GM12874 (cell line): ENCODE measurements at regions not wholly inside any gene's neighbourhood (a gene's known extent, or its start where the extent isn't known, plus 50 kb on each side); places are given as distances from the start of the nearest gene placed in this dataset.

Experiments
- CTCF ChIP-seq: IDR thresholded peaks from 2 replicates; pipeline ENCODE4 v1.5.1; 2011; ENCODE audit warnings: low read depth, mild to moderate bottlenecking, control low read depth, low read length, moderate library complexity; ENCODE audit not compliant: insufficient read depth

- no peak for TF ChIP-seq CTCF
Observed at GRCh38 chr13:111505175-111505777, 184.8 kb downstream of the TEX29 start.

- TF ChIP-seq CTCF = no peak
Observed at GRCh38 chr13:111506125-111506524, 185.7 kb downstream of the TEX29 start.

GRCh38 chr13:111506621-111507020 lies 186.2 kb downstream of the TEX29 start:
- no peak for TF ChIP-seq CTCF

- no peak for TF ChIP-seq CTCF
Observed at GRCh38 chr13:111508164-111508870, 187.9 kb downstream of the TEX29 start.

- no peak for TF ChIP-seq CTCF
Observed at GRCh38 chr13:111508902-111509509, 188.6 kb downstream of the TEX29 start.

- TF ChIP-seq CTCF = no peak
Observed at GRCh38 chr13:111510502-111511218, 190.2 kb downstream of the TEX29 start.

- no peak for TF ChIP-seq CTCF
Observed at GRCh38 chr13:111511219-111511732, 190.8 kb downstream of the TEX29 start.
